HG03460 (cell line): ENCODE measurements at regions not wholly inside any gene's neighbourhood (a gene's known extent, or its start where the extent isn't known, plus 50 kb on each side); places are given as distances from the start of the nearest gene placed in this dataset.

Experiments
- ATAC-seq: cut with Tn5 transposase; IDR thresholded peaks from one replicate; pipeline ENCODE4 v1.9.1; 2021; ENCODE audit not compliant: unreplicated experiment

- ATAC-seq: no peak
These were observed 93.8 kb upstream of the CLMN start for GRCh38 chr14:95413289-95414215.

GRCh38 chr14:95410838-95411237 is 91.1 kb upstream of the CLMN start:
- no peak for ATAC-seq

- no peak for ATAC-seq
These were observed 90.0 kb upstream of the CLMN start for GRCh38 chr14:95409477-95410272.

- no peak for ATAC-seq
These were observed 89.2 kb upstream of the CLMN start for GRCh38 chr14:95408731-95409476.

- ATAC-seq: no peak
These were observed 87.6 kb upstream of the CLMN start for GRCh38 chr14:95407354-95407753.

GRCh38 chr14:95406756-95407277 is 87.1 kb upstream of the CLMN start:
- ATAC-seq: no peak

- ATAC-seq: no peak
These were observed 84.9 kb upstream of the CLMN start for GRCh38 chr14:95404583-95404982.

- no peak for ATAC-seq
These were observed 82.9 kb upstream of the CLMN start for GRCh38 chr14:95402578-95402977.

- no peak for ATAC-seq
These were observed 82.5 kb upstream of the CLMN start for GRCh38 chr14:95402176-95402575.

GRCh38 chr14:95398630-95399547 is 79.2 kb upstream of the CLMN start:
- ATAC-seq: no peak

- ATAC-seq: no peak
These were observed 77.6 kb upstream of the CLMN start for GRCh38 chr14:95397325-95397724.

- ATAC-seq: no peak
These were observed 76.5 kb upstream of the CLMN start for GRCh38 chr14:95396221-95396620.

GRCh38 chr14:95395098-95395737 is 75.5 kb upstream of the CLMN start:
- no peak for ATAC-seq

- no peak for ATAC-seq
These were observed 74.8 kb upstream of the CLMN start for GRCh38 chr14:95394297-95395097.

GRCh38 chr14:95392841-95393240 is 73.1 kb upstream of the CLMN start:
- no peak for ATAC-seq

- no peak for ATAC-seq
These were observed 71.6 kb upstream of the CLMN start for GRCh38 chr14:95391331-95391730.

- no peak for ATAC-seq
These were observed 69.8 kb upstream of the CLMN start for GRCh38 chr14:95389471-95390011.

GRCh38 chr14:95388699-95389098 is 69.0 kb upstream of the CLMN start:
- ATAC-seq: no peak
